PC-9 (cell line): ENCODE measurements at regions not wholly inside any gene's neighbourhood (a gene's known extent, or its start where the extent isn't known, plus 50 kb on each side); places are given as distances from the start of the nearest gene placed in this dataset.

Experiments used
- BruUV-seq: library from RNA; stranded (reverse); fragments of 400-500 nt; replicated peaks from 2 replicates; lab custom pipeline; 2021; lab: Mats Ljungman, UMichigan
- CTCF ChIA-PET: fragments of 300-600 bp; sonication (Branson Sonifier 250); formaldehyde crosslinking; loops from one replicate; lab custom pipeline; 2022; ENCODE audit warnings: antibody characterized with exemption; lab: Charles Lee
- POLR2A ChIA-PET: fragments of 300-600 bp; sonication (Branson Sonifier 250); formaldehyde crosslinking; loops from one replicate; lab custom pipeline; 2022; ENCODE audit warnings: antibody characterized with exemption; ENCODE audit not compliant: unreplicated experiment; lab: Charles Lee
- DNase-seq, 2 experiments: peaks; one replicate each; pipeline versions ENCODE4 v3.0.0 to v3.0.0-alpha.2; 2015 to 2022; ENCODE audit warnings: mixed read lengths in 1 of 2
- H2AFZ ChIP-seq: fragments of 200-600 bp; sonication (generic); 2 replicates; pipeline ENCODE4 v1.8.1; 2017; ENCODE audit warnings: antibody characterized with exemption
- H3F3A ChIP-seq: fragments of 200-600 bp; sonication (generic); 2 replicates; pipeline ENCODE4 v1.8.1; 2017; ENCODE audit warnings: antibody characterized with exemption, mild to moderate bottlenecking, low read depth; ENCODE audit not compliant: insufficient read depth
- H3K27ac ChIP-seq: fragments of 200-600 bp; sonication (generic); 2 replicates; pipeline ENCODE4 v1.6.1; 2016; ENCODE audit warnings: mixed run types
- H3K27me3 ChIP-seq: fragments of 200-600 bp; sonication (generic); 2 replicates; pipeline ENCODE4 v1.6.1; 2016; ENCODE audit warnings: low read depth, mixed run types; ENCODE audit not compliant: insufficient read depth
- H3K36me3 ChIP-seq: fragments of 200-600 bp; sonication (generic); 2 replicates; pipeline ENCODE4 v1.6.1; 2016; ENCODE audit warnings: low read depth, mixed run types
- H3K4me1 ChIP-seq: fragments of 200-600 bp; sonication (generic); replicated peaks from 2 replicates; pipeline ENCODE4 v1.6.1; 2016; ENCODE audit warnings: mixed run types; ENCODE audit not compliant: insufficient read depth
- H3K4me2 ChIP-seq: fragments of 200-600 bp; sonication (generic); 2 replicates; pipeline ENCODE4 v1.6.1; 2017; ENCODE audit warnings: mixed run types
- H3K4me3 ChIP-seq: fragments of 200-600 bp; sonication (generic); 2 replicates; pipeline ENCODE4 v1.6.1; 2016; ENCODE audit warnings: mixed run types
- H3K79me2 ChIP-seq: fragments of 200-600 bp; sonication (generic); 2 replicates; pipeline ENCODE4 v1.6.1; 2017; ENCODE audit warnings: low read depth, mixed run types
- H3K9me2 ChIP-seq: fragments of 200-600 bp; sonication (generic); 2 replicates; pipeline ENCODE4 v1.8.1; 2017; ENCODE audit warnings: mild to moderate bottlenecking; ENCODE audit not compliant: insufficient read depth
- H3K9me3 ChIP-seq: fragments of 200-600 bp; sonication (generic); 2 replicates; pipeline ENCODE4 v1.8.1; 2016; ENCODE audit warnings: low read depth; ENCODE audit not compliant: insufficient read depth
- H4K20me1 ChIP-seq: fragments of 200-600 bp; sonication (generic); 2 replicates; pipeline ENCODE4 v1.8.1; 2017; ENCODE audit not compliant: insufficient read depth
- CTCF ChIP-seq: fragments of 200-600 bp; sonication (generic); conservative IDR thresholded peaks from 2 replicates; pipeline ENCODE4 v1.6.1; 2017; ENCODE audit warnings: mixed run types, antibody characterized with exemption, mild to moderate bottlenecking, moderate library complexity
- EZH2 ChIP-seq: fragments of 200-600 bp; sonication (generic); IDR thresholded peaks from 2 replicates; pipeline ENCODE4 v1.8.0; 2017; ENCODE audit warnings: antibody characterized with exemption, low read depth
- intact Hi-C: fragments of 100-400 bp; cut with micrococcal nuclease; formaldehyde crosslinking; loops from one replicate; pipeline ENCODE4 v1.10.0; 2022; ENCODE audit not compliant: unreplicated experiment

- CTCF ChIA-PET: no interaction called here
- intact Hi-C loops: no loop called here
- H3K9me2 ChIP-seq: no peaks in the 10 kb centered on the region
Measured at GRCh38 chr17:68748381-68748780, 147.2 kb upstream of the FAM20A start.

GRCh38 chr17:68740555-68741447 is 139.6 kb upstream of the FAM20A start:
- Histone ChIP-seq H3K9me3 (peaks cover 8% of the 10 kb centered on the region; the same call in 1 of the 2 replicates), H3K27me3 (peaks cover 4% of the 10 kb centered on the region; the same call in 1 of the 2 replicates), H3F3A (no peaks in the 10 kb centered on the region), H4K20me1 (no peaks in the 10 kb centered on the region), H3K36me3 (no peaks in the 10 kb centered on the region), H2AFZ (no peak overlapping the region), H3K4me1 (no peaks in the 10 kb centered on the region), H3K27ac (no peak overlapping the region), H3K79me2 (no peaks in the 10 kb centered on the region), H3K9me2 (no peaks in the 10 kb centered on the region), H3K4me3 (no peak overlapping the region), H3K4me2 (no peak overlapping the region)
- DNase-seq: no peak
- intact Hi-C loops: no loop called here
- CTCF ChIA-PET: interaction anchor here (0.6 kb wide), 1 partner anchor 732 kb away, joined by 6 read pairs; no protein-coding TSS in a partner anchor
- BruUV-seq: no TSS peak
- no peak; the same call in 1 of the 2 replicates for TF ChIP-seq CTCF
- TF ChIP-seq EZH2: no peak
- POLR2A ChIA-PET: no interaction called here

More at GRCh38 chr17:68748381-68748780, 147.2 kb upstream of the FAM20A start:
- DNase-seq: no peak
- no peaks in the 10 kb centered on the region for H3K4me1 ChIP-seq
- peaks cover 4% of the 10 kb centered on the region; the same call in 1 of the 2 replicates for H3K9me3 ChIP-seq
- H3K4me2 ChIP-seq: no peak overlapping the region
- H3K36me3 ChIP-seq: no peaks in the 10 kb centered on the region
- TF ChIP-seq CTCF (no peak), EZH2 (no peak)
- H4K20me1 ChIP-seq: no peaks in the 10 kb centered on the region
- no peaks in the 10 kb centered on the region for H3K79me2 ChIP-seq
- H2AFZ ChIP-seq: 0 out of 2 replicates have a peak overlapping the region, but pooled peaks have one; percentile 52
- POLR2A ChIA-PET: no interaction called here
- peaks cover 4% of the 10 kb centered on the region; the same call in 1 of the 2 replicates for H3K27me3 ChIP-seq
- no peaks in the 10 kb centered on the region for H3F3A ChIP-seq
- no peak overlapping the region for H3K27ac ChIP-seq
- no peak overlapping the region for H3K4me3 ChIP-seq
- no TSS peak for BruUV-seq

GRCh38 chr17:68737761-68738443 is 136.7 kb upstream of the FAM20A start:
- no peak for DNase-seq
- TF ChIP-seq CTCF (no peak), EZH2 (no peak)
- intact Hi-C loops: no loop called here
- no TSS peak for BruUV-seq
- Histone ChIP-seq H3K4me1 (no peaks in the 10 kb centered on the region), H3K27ac (no peak overlapping the region), H3K9me3 (0 out of 2 replicates have a peak, but pooled peaks cover 4% of the 10 kb centered on the region), H3K36me3 (no peaks in the 10 kb centered on the region), H4K20me1 (no peaks in the 10 kb centered on the region), H3K9me2 (no peaks in the 10 kb centered on the region), H3K79me2 (no peaks in the 10 kb centered on the region), H3K4me3 (no peak overlapping the region), H3K4me2 (no peak overlapping the region), H2AFZ (no peak overlapping the region), H3F3A (no peaks in the 10 kb centered on the region), H3K27me3 (no peaks in the 10 kb centered on the region)
- POLR2A ChIA-PET: no interaction called here
- CTCF ChIA-PET: no interaction called here
